ENCODE measurements at regions not wholly inside any gene's neighbourhood (a gene's known extent, or its start where the extent isn't known, plus 50 kb on each side); places are given as distances from the start of the nearest gene placed in this dataset.

GRCh38 chr2:76450024-76450475 is 739.3 kb upstream of the GCFC2 start:
- TF ChIP-seq ZNF274 (IDR thresholded peaks at IDR 0.05; ENCODE audit: low read depth, low read length), result no peak
- H3K4me3 ChIP-seq (ENCODE audit: low read length), result no peak overlapping the region

DNA sequence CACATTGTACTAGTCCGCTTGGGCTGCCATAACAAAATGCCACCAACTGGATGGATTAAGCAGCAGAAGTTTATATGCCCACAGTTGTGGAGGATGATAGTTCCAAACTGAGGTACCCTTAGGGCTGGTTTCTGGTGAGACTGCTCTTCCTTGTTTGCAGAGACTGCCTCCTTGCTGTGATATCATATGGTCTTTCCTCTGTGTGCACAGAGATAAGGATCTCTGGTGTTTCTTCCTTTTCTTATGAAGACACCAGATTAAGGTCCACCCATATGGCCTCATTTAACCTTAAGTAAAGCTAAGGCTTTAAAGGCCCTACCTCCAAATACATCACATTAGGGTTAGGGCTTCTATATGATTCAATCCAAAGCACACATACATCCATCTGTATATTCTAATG is 738.2 kb upstream of the GCFC2 start:
- no peak for TF ChIP-seq ZNF274 (IDR thresholded peaks at IDR 0.05; ENCODE audit: low read depth, low read length)
- H3K4me3 ChIP-seq (ENCODE audit: low read length), result no peak overlapping the region

DNA sequence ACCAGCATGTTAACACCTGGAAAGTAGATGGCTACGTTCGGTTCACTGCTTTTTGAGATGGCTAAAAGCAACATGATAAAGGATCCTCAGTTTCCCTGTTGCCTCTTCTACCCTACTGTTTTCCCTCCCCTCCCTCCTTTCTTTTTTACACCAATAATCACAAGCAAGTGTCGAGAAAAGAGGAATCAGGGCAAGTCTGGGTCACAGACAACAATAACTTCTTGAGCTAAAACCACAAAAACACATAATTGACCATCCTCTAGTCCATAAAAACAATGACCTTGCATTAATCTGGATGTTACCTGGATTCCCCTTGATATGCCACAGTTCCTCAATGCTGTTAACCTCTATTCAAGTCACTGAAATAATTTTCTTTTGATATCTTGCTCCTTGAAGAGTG is 736.6 kb upstream of the GCFC2 start:
- no peak for TF ChIP-seq ZNF274 (IDR thresholded peaks at IDR 0.05; ENCODE audit: low read depth, low read length)
- H3K4me3 ChIP-seq (ENCODE audit: low read length), result no peak overlapping the region

DNA sequence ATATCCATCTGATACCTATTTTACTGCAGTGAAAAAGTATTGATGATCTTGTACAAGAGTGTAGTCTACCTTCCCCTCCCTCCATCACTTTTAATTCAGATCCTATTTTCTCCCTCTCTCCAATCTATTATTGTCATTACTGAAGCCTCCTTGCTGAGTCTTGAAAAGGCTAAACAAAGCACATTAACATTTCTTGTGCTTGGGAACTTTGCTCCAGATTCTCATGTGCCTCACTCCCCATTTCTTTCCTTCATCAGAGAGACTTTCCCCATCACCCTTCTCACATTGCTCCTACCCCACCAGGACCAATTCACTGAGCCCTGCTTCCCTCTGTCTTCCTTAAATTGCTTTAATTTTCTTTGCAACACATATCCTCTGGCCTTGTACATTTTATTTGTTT is 736.2 kb upstream of the GCFC2 start:
- H3K4me3 ChIP-seq (ENCODE audit: low read length), result no peak overlapping the region
- no peak for TF ChIP-seq ZNF274 (IDR thresholded peaks at IDR 0.05; ENCODE audit: low read depth, low read length)

DNA sequence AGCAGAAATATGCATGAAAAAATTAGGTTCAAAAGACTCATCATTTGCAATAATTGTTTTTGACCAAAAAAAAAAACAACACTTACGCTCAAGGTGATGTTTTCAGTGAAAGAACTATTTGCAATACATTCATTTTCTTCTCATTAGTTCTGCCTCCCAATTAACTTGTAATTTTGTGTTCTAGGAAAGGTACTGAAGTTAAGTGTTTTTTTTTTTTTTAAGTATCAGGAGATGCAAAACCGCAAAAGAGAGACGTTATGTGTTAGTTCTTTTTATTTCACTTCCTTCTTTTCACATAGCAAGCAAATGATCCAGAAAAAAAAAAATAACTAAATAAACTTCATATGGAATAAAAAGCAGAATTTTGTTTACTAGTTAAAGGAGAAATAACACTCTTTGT is 735.2 kb upstream of the GCFC2 start:
- TF ChIP-seq ZNF274 (IDR thresholded peaks at IDR 0.05; ENCODE audit: low read depth, low read length), result no peak
- H3K4me3 ChIP-seq (ENCODE audit: low read length), result no peak overlapping the region

DNA sequence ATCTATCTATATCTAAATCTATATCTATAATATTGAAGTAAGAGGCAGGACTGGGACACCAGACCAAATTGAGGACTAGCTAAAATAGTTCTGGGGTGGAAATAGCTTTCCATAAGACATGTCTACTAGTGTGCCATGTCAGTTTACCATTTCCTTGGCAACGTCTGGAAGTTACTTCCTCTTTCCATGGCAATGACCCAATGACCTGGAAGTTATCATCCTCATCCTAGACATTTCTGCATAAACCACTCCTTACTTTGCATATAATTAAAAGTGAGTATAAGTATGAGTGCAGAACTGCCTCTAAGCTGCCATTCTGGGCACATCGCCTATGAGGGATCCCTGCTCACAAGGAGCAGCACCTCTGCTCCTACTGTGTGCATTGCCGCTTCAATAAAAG is 734.0 kb upstream of the GCFC2 start:
- no peak overlapping the region for H3K4me3 ChIP-seq (ENCODE audit: low read length)
- no peak for TF ChIP-seq ZNF274 (IDR thresholded peaks at IDR 0.05; ENCODE audit: low read depth, low read length)

DNA sequence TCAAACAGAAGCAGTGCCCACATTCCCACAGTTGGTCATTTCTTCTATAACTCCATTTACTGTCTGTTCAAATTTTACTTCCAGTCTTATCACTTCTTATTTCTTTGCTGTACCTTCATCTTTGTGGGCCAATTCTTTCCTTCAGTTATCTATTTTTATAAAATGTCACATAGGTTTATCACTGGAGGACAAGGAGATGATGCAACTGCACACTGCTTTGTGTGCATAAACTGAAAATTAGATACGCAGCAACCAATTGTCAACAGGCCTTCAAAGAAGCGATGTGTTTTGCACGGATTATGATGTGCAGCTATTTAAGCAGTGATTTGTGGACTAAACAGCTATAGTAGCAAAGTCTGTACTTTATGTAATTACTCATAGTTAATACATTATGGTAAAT is 726.8 kb upstream of the GCFC2 start:
- no peak overlapping the region for H3K4me3 ChIP-seq (ENCODE audit: low read length)
- TF ChIP-seq ZNF274 (IDR thresholded peaks at IDR 0.05; ENCODE audit: low read depth, low read length), result no peak

DNA sequence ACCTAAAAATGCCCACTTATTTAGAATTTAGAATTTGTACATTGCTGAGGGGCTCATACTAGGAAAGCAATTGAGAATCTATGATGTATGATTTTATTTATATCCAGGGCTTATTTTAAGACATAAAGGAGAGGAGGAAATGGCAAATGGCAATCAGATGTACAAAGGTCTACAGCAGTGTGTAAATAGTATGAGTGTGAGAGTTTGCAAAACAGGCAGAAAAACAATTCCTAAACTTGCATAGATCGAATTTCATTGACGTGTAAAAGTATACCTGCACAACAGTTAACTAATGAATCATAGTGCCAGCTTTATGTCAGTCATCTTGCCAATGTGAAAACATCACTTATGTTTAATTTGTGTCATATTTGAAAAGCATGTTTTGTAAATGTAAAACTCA is 718.7 kb upstream of the GCFC2 start:
- H3K4me3 ChIP-seq (ENCODE audit: low read length), result no peak overlapping the region
- no peak for TF ChIP-seq ZNF274 (IDR thresholded peaks at IDR 0.05; ENCODE audit: low read depth, low read length)

- no peak for TF ChIP-seq ZNF274 (IDR thresholded peaks at IDR 0.05; ENCODE audit: low read depth, low read length)
- no peak overlapping the region for H3K4me3 ChIP-seq (ENCODE audit: low read length)
These were observed 716.7 kb upstream of the GCFC2 start for GRCh38 chr2:76427452-76427851.

- no peak overlapping the region for H3K4me3 ChIP-seq (ENCODE audit: low read length)
- TF ChIP-seq ZNF274 (IDR thresholded peaks at IDR 0.05; ENCODE audit: low read depth, low read length), result no peak
These were observed 705.1 kb upstream of the GCFC2 start for GRCh38 chr2:76415821-76416220.

DNA sequence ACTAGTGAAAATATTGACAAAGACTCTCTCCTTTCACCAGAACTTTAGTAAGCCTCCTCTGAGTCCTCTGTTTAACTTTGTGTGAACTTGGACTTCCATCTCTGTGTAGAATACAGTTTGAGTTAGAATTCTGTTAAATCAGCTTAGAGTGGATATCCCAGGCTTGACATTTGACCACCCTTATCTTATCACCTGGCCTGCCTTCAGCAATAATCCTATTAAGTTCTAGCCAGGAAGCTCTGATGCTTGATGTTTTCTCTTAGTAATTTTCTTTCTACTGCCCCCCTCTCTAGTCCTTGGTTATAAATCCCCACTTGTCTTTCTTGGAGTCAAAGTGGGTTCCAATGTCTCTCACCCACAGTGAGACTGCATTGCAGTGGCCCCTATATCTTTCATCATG is 702.7 kb upstream of the GCFC2 start:
- H3K4me3 ChIP-seq (ENCODE audit: low read length), result no peak overlapping the region

DNA sequence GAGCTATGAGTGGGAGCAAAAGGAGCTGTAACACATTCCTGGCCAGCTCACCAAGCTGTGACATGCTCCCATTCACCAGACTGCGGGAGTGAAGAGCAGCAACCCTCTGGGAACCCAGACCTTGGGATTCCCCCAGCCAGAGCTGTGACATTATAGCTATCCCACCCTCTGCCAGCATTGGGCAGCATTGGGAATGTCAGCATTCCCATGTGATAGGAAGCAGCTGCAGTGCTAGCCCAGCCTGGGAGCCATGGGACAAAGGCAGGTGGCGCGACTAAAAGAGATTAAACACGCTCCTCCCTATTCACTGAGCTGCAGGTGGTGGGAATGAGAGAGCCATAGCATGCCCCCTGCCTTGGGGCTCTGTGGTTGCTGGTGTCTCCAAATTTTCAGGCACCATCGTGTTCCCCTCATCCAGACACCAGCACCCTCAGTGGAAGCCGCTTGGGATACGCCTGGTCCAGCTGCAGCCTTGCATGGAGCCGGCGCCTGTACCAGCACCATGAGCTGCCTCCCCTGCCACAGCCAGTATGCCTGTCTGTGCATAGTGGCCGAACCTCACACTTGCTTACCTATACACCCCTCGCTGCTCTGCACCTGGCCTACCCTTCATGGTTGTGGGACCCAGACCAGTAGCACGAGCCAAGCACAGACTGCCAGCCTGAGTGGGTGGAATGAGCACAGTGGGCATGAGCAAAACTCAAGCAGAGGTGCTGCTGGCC is 695.6 kb upstream of the GCFC2 start:
- no peak overlapping the region for H3K4me3 ChIP-seq (ENCODE audit: low read length)
- TF ChIP-seq ZNF274 (IDR thresholded peaks at IDR 0.05; ENCODE audit: low read depth, low read length), result no peak

More for the DNA sequence above, 702.7 kb upstream of the GCFC2 start:
- no peak for TF ChIP-seq ZNF274 (IDR thresholded peaks at IDR 0.05; ENCODE audit: low read depth, low read length)

DNA sequence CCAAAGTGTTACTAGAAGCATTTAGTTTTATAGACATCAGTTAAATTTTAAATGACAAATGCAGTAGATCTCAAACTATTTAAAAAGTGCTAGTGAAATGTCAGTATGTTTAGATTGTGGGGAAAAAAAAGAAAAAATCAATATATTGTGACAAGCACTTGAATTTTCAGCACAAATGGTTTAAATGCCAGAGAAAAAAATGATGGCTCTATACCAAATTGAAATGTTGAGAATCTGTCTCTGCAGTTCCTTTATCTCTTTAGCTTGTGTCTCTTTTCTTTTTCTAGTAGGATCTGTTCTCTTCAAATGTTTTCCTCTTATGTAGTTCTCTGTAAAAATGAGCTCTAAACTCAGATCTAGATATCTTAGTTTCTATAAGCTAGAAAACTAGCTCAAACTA is 682.6 kb upstream of the GCFC2 start:
- TF ChIP-seq ZNF274 (IDR thresholded peaks at IDR 0.05; ENCODE audit: low read depth, low read length), result no peak
- no peak overlapping the region for H3K4me3 ChIP-seq (ENCODE audit: low read length)

DNA sequence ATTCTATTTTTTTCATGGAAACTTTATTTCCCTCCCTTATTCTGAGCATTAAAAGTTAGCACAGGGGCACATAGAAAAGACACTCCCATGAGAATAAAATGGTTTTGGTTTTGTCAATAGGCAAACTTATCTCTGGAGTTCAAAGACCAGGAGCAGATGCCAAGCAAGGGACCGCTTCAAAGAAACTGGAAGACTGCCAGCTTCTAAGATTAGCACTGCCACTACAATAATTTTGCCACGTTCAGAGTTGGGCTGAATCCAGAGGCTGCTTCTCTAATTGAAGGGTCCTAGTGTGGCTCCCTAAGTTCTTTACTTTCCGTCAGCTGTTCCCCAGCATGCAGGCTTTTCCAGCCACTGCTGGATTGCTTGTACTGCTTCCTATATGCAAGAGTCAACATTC is 681.0 kb upstream of the GCFC2 start:
- H3K4me3 ChIP-seq (ENCODE audit: low read length), result no peak overlapping the region
- no peak for TF ChIP-seq ZNF274 (IDR thresholded peaks at IDR 0.05; ENCODE audit: low read depth, low read length)

- no peak for TF ChIP-seq ZNF274 (IDR thresholded peaks at IDR 0.05; ENCODE audit: low read depth, low read length)
- no peak overlapping the region for H3K4me3 ChIP-seq (ENCODE audit: low read length)
These were observed 676.6 kb upstream of the GCFC2 start for GRCh38 chr2:76387294-76387693.

- TF ChIP-seq ZNF274 (IDR thresholded peaks at IDR 0.05; ENCODE audit: low read depth, low read length), result no peak
These were observed 675.2 kb upstream of the GCFC2 start for GRCh38 chr2:76385943-76386342.

More at GRCh38 chr2:76385943-76386342, 675.2 kb upstream of the GCFC2 start:
- no peak overlapping the region for H3K4me3 ChIP-seq (ENCODE audit: low read length)
